Endothelial cell of umbilical vein (primary cell): ENCODE measurements at regions not wholly inside any gene's neighbourhood (a gene's known extent, or its start where the extent isn't known, plus 50 kb on each side); places are given as distances from the start of the nearest gene placed in this dataset.

Source experiments
- EZH2 ChIP-seq: IDR thresholded peaks from 2 replicates; pipeline ENCODE4 v1.6.1; 2012; ENCODE audit warnings: borderline replicate concordance, low read depth, mild to moderate bottlenecking, moderate library complexity, low read length, inconsistent platforms; ENCODE audit not compliant: severe bottlenecking
- FOS ChIP-seq: IDR thresholded peaks from 2 replicates; pipeline ENCODE4 v1.6.1; 2011; ENCODE audit warnings: mild to moderate bottlenecking, low read length, moderate library complexity, borderline replicate concordance; ENCODE audit not compliant: insufficient read depth
- GATA2 ChIP-seq: IDR thresholded peaks from 2 replicates; pipeline ENCODE4 v1.7.0; 2011; ENCODE audit warnings: low read depth, mild to moderate bottlenecking, moderate library complexity, mixed read lengths, low read length; ENCODE audit not compliant: insufficient read length, insufficient read depth
- MAX ChIP-seq: IDR thresholded peaks from 2 replicates; pipeline ENCODE4 v1.6.1; 2011; ENCODE audit not compliant: insufficient read depth, insufficient read length
- MYC ChIP-seq: IDR thresholded peaks from one replicate; pipeline ENCODE4 v1.6.1; 2011; ENCODE audit warnings: mild to moderate bottlenecking, low read depth, low read length
- POLR2A ChIP-seq: IDR thresholded peaks from 2 replicates; pipeline ENCODE4 v1.6.1; 2012; ENCODE audit warnings: low read depth, mild to moderate bottlenecking, control low read depth, low read length
- POLR2AphosphoS5 ChIP-seq: IDR thresholded peaks from 2 replicates; pipeline ENCODE4 v1.6.1; 2012; ENCODE audit warnings: low read depth, mild to moderate bottlenecking, control low read depth, low read length, moderate library complexity; ENCODE audit not compliant: insufficient read depth
- TF ChIP-seq, protein P1 (sequence below), 2 donors: IDR thresholded peaks; 1 replicate in 1 of 2; 2 replicates in 1 of 2; pipeline ENCODE4 v1.5.1; 2011; ENCODE audit warnings: low read length in 2 of 2, mild to moderate bottlenecking in 2 of 2, moderate library complexity in 2 of 2, control low read depth in 1 of 2, inconsistent platforms in 1 of 2, low read depth in 1 of 2; ENCODE audit not compliant: insufficient read depth in 1 of 2; ENCODE audit errors: extremely low read depth in 1 of 2

- TF ChIP-seq MAX (no peak), POLR2A (no peak), POLR2AphosphoS5 (no peak), MYC (no peak), GATA2 (no peak), EZH2 (no peak), FOS (no peak)
- TF ChIP-seq, protein P1, sequence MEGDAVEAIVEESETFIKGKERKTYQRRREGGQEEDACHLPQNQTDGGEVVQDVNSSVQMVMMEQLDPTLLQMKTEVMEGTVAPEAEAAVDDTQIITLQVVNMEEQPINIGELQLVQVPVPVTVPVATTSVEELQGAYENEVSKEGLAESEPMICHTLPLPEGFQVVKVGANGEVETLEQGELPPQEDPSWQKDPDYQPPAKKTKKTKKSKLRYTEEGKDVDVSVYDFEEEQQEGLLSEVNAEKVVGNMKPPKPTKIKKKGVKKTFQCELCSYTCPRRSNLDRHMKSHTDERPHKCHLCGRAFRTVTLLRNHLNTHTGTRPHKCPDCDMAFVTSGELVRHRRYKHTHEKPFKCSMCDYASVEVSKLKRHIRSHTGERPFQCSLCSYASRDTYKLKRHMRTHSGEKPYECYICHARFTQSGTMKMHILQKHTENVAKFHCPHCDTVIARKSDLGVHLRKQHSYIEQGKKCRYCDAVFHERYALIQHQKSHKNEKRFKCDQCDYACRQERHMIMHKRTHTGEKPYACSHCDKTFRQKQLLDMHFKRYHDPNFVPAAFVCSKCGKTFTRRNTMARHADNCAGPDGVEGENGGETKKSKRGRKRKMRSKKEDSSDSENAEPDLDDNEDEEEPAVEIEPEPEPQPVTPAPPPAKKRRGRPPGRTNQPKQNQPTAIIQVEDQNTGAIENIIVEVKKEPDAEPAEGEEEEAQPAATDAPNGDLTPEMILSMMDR (IDR thresholded peaks at IDR 0.05; ENCODE audit: extremely low read depth in 1 of 2, insufficient read depth in 1 of 2, low read depth in 1 of 2, low read length in 2 of 2), result no peak
Observed at GRCh38 chr3:147173257-147173656, 233.1 kb downstream of the ZIC4 start.
